NCI-H187 treated with DMSO at 0.1 percent for 48 hours (cell line): ENCODE measurements at regions not wholly inside any gene's neighbourhood (a gene's known extent, or its start where the extent isn't known, plus 50 kb on each side); places are given as distances from the start of the nearest gene placed in this dataset.

ENCODE experiments used
- DNase-seq: peaks from one replicate; lab custom pipeline; 2025; lab: John Stamatoyannopoulos, UW

GRCh38 chr17:71339206-71339605 lies 781.6 kb upstream of the SOX9 start:
- no peak for DNase-seq

GRCh38 chr17:71342737-71343136 lies 778.1 kb upstream of the SOX9 start:
- DNase-seq: no peak

GRCh38 chr17:71349908-71350600 lies 770.8 kb upstream of the SOX9 start:
- DNase-seq: no peak

- DNase-seq: no peak
Measured at GRCh38 chr17:71360301-71360700, 760.5 kb upstream of the SOX9 start.

- no peak for DNase-seq
Measured at GRCh38 chr17:71361656-71362450, 759.0 kb upstream of the SOX9 start.

- no peak for DNase-seq
Measured at GRCh38 chr17:71363661-71364060, 757.2 kb upstream of the SOX9 start.

- no peak for DNase-seq
Measured at GRCh38 chr17:71371809-71372208, 749.0 kb upstream of the SOX9 start.

GRCh38 chr17:71375948-71376347 lies 744.9 kb upstream of the SOX9 start:
- DNase-seq: no peak

GRCh38 chr17:71376933-71377332 lies 743.9 kb upstream of the SOX9 start:
- no peak for DNase-seq

- no peak for DNase-seq
Measured at GRCh38 chr17:71378036-71378435, 742.8 kb upstream of the SOX9 start.

- DNase-seq: no peak
Measured at GRCh38 chr17:71378741-71379140, 742.1 kb upstream of the SOX9 start.

GRCh38 chr17:71379512-71379911 lies 741.3 kb upstream of the SOX9 start:
- no peak for DNase-seq

GRCh38 chr17:71380535-71380934 lies 740.3 kb upstream of the SOX9 start:
- DNase-seq: no peak

- DNase-seq: no peak
Measured at GRCh38 chr17:71380936-71381335, 739.9 kb upstream of the SOX9 start.

GRCh38 chr17:71383091-71383490 lies 737.7 kb upstream of the SOX9 start:
- DNase-seq: no peak

GRCh38 chr17:71387456-71387855 lies 733.4 kb upstream of the SOX9 start:
- no peak for DNase-seq

GRCh38 chr17:71392715-71393567 lies 727.9 kb upstream of the SOX9 start:
- no peak for DNase-seq

- no peak for DNase-seq
Measured at GRCh38 chr17:71395901-71396300, 724.9 kb upstream of the SOX9 start.

GRCh38 chr17:71396711-71397110 lies 724.1 kb upstream of the SOX9 start:
- no peak for DNase-seq

- no peak for DNase-seq
Measured at GRCh38 chr17:71398025-71398424, 722.8 kb upstream of the SOX9 start.

- no peak for DNase-seq
Measured at GRCh38 chr17:71398800-71399219, 722.0 kb upstream of the SOX9 start.

- no peak for DNase-seq
Measured at GRCh38 chr17:71399221-71399620, 721.6 kb upstream of the SOX9 start.

GRCh38 chr17:71399649-71400048 lies 721.2 kb upstream of the SOX9 start:
- no peak for DNase-seq
